ENCODE measurements at regions not wholly inside any gene's neighbourhood (a gene's known extent, or its start where the extent isn't known, plus 50 kb on each side); places are given as distances from the start of the nearest gene placed in this dataset.

- DNase-seq, result peak; percentile 48
Observed at GRCh38 chr5:115686051-115686737, 60.4 kb upstream of the TMED7 start.

GRCh38 chr5:115685490-115685889, 59.7 kb upstream of the TMED7 start:
- peak; percentile 3 for DNase-seq

GRCh38 chr5:115684513-115685037, 58.7 kb upstream of the TMED7 start:
- DNase-seq, result no peak

- no peak for DNase-seq
Observed at GRCh38 chr5:115683081-115683480, 57.2 kb upstream of the TMED7 start.

All from DMS79 (cell line).